GM18867 (cell line): ENCODE measurements at regions not wholly inside any gene's neighbourhood (a gene's known extent, or its start where the extent isn't known, plus 50 kb on each side); places are given as distances from the start of the nearest gene placed in this dataset.
"Not testable (repeated sequence)": the region's sequence is repeated elsewhere in the genome, so short reads cannot be mapped to it uniquely, and the experiment has no call there.

Experiments used
- ATAC-seq: cut with Tn5 transposase; IDR thresholded peaks from one replicate; pipeline ENCODE4 v1.9.1; 2021; ENCODE audit warnings: mild to moderate bottlenecking, moderate library complexity; ENCODE audit not compliant: unreplicated experiment

DNA sequence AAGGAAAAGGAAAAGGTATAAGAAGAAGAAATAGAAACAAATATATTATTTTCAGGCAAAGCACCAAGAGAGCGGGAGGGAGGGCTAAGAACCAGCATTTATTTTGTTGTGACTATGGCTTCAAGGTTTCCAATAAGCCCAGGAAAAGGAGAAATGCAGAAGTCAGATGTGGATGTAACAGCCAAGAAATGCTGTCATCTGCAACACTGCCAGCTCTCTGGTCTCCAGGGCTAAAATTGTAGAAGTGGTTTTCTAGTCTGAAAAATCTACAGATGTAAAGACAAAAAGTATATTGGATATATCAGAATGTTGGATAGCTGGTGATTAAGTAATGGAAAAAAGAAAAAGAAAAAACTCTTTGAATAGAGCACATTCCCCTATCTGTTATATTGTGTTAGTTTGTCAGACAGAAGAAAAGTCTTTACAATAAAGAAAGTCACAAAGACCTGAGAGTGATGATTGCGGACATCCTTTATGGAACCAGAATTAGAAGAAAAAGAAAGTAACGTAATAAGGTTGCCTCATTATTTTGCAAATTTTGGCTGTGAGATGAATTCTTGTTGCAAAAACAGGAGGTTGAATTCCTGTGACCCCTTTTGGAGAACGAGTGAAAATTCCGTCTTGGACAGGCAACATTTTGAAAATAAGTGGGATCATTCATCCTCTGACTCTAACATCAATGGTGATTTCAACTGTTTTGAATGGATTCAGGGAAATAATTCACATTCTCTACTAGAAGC is 938.1 kb downstream of the TTLL7 start:
- ATAC-seq = no peak

DNA sequence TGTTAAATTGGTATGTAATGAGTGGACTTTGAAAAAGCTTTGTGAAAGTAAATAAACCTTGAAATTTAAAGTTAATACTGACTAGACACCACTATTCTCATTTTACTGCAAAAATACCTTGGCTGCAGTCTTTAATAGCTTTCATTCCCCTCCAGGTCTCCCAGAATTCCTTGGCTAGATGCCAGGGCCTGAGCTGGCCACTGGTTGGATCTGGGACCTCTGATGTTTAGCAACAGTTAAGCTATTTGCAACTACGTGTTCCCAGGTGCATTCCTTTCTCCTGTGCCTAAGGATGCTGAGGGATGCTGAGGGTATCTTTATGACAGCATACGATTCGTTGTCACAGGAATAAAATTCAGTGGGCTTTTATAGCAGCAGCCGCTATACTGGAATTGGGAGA is 938.7 kb downstream of the TTLL7 start:
- no peak for ATAC-seq

DNA sequence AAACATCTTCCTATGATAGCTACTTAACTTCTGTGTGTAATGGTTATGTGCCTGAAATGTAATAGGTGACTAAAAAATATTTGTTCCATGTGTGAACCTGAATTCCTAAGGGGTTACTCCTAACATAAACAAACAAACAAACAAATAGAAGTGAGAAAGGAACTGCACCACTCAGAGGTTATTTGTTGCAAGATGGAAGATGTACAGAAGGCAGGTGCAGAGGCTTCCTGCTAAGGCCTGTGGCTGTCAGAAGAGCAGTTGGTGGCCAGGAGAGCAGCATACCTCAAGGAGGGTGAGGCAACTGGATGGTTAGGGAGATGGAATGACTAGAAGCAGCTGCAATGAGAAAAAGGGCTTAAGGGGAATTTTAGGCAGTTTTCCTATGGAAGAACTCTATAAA is 940.6 kb downstream of the TTLL7 start:
- no peak for ATAC-seq

DNA sequence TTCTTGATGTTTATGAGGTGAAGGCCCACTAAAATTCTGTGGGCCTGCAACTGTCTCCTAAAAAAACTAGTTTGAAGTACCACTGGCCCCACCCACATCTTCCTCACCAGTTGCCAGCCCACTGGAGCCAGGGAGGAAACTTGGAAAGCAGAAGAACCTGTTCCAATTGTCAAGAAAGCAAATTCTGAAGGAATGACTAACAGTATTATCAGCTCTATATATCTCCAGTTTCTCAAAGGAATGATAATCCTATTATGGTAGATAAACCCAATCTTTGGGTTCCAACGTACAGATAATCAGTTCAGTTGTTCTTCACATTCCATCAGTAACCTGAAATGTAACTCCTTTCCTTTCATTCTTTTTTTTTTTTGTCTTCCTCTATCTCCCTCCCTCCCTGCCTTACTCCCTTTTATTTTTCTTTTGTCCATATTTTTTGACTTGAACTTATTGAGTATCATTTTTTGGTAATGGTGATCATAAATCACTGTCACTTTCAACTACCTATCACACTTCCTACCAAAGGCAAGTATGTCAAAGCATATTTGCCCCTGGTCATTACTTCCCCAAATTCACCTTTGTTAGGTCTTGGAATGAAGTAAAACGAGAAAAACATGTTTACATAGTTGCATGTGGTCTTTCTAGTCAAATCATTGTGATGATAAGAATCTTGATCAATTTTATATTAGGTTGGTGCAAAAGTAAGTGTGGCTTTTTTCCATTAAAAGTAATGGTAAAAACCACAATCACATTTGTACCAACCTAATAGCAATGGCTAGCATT is 943.4 kb downstream of the TTLL7 start:
- no peak for ATAC-seq

DNA sequence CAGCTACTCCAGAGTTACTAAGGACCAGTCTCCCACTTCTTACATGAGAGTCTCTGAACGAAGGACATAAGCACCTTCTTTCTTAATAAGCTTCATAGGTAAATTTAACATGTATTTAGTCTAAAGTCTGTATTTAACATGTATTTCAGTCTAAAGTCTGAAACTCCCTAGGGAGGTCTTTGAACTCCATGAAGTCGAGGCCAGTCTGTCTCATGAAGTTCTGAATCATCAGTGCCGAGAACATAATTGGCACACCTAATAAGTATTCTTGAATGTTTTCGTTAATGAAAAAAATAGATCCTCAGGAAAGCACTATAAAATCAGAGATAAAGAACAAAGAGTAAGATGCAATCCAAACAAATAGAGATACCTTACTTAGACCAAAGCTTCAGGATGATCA is 945.5 kb downstream of the TTLL7 start:
- ATAC-seq = no peak

DNA sequence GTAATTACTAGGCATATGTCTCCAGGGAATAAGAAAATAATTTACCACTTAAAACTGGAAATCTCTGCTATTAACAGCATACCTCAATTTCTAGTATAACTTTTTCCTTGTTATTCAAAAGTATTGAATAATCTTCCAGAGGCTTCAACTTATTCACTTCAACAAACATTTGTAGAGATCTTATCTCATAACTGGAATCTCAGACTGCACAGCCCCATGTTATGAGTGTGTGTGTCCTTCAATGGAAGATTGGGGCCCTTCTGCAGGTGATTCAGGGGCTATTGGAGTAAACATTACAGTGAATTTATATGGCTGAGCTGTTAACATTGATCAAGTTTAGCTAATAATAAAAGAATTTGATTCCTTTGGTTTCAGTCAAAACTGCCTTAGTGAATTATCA is 946.1 kb downstream of the TTLL7 start:
- ATAC-seq = no peak

DNA sequence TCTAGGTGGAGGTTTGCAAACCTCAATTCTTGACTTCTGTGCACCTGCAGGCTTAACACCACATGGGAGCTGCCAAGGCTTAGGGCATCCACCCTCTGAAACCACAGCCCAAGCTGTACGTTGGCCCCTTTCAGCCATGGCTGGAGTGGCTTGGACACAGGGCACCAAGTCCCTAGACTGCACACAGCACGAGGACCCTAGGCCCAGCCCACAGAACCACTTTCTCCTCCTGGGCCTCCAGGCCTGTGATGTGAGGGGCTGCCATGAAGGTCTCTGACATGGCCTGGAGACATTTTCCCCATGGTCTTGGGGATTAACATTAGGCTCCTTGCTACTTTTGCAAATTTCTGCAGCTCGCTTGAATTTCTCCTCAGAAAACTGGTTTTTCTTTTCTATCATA is 947.9 kb downstream of the TTLL7 start:
- ATAC-seq = not testable (repeated sequence)

DNA sequence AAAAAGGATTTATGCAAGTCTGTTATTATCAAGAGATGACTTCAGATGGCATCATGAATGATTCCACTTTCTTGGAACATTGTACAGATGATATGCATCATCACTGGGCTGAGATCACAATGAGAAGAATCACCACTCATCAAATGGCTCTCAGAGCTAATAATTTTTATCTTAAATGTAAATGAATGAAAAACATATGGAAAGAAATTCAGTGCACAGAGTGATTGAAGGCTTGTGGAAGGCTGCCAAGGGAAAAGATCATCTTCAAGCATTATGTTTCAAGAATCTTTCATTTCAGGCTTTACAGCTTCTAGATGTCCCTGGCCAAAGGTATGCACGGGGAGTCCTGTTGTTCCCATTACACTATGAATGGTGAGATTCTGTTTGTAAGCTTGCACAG is 955.7 kb downstream of the TTLL7 start:
- no peak for ATAC-seq

DNA sequence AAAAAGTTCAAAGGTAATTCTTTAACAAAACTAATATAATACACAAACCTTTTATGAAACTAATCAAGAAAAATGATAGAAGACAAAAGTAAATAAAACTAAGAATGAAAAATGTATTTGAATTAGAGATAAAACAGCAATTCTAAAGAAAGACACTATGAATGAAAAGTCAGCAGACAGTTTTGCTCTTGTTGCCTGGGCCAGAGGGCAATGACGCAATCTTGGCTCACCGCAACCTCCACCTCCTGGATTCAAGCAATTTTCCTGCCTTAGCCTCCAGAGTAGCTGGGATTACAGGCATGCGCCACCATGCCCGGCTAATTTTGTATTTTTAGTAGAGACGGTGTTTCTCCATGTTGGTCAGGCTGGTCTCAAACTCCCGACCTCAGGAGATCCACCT is 959.8 kb downstream of the TTLL7 start:
- not testable (repeated sequence) for ATAC-seq

DNA sequence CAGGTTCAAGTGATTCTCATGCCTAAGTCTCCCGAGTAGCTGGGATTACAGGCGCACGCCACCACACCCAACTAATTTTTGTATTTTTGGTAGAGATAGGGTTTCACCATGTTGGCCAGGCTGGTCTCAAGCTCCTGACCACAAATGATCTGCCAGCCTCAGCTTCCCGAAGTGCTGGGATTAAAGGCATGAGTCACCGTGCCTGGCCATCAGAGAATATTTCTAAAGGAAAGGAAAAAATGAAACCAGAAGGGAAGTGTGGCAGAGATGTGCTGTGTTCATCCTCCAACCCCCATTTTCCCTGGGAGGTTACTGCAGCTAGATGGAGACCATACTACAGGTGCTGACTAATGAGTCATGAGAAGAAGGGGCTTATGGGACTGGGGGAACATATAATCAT is 964.1 kb downstream of the TTLL7 start:
- ATAC-seq = no peak

DNA sequence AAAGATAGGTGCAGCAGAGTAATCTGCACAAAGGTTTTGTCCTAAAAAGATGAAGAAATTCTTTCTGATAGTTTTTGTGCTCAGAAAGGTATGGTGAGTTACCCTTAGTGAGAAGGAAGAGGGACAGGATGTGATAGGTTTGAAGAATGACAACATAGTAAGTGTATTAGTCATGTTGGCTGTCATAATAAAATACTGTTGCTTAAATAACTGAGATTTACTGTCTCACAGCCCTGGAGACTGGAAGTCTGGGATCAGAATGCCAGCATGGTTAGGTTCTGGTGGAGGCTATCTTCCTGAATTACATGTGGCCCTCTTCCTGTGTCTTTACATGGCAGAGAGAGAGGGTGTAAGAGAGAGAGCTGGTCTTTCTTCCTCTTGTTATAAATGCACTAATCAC is 965.2 kb downstream of the TTLL7 start:
- ATAC-seq = no peak

DNA sequence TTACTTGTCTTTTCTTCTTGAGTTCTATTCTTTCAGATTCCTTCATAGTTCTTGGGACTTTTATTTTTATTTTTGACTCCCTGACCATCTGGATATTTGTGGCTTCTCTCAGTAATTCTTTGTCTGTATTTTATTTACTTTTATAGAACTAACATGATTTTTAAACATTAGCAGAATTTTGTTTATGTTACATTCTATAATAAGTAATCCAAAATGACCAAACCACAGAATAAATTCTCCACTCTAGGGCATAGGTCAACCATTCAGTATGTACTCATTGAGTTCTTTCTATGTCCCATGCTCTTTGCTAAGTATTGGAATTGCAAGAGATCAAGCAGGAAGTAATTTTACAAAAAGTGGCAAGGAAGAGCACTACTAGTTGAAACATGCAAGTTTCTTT is 969.0 kb downstream of the TTLL7 start:
- no peak for ATAC-seq

DNA sequence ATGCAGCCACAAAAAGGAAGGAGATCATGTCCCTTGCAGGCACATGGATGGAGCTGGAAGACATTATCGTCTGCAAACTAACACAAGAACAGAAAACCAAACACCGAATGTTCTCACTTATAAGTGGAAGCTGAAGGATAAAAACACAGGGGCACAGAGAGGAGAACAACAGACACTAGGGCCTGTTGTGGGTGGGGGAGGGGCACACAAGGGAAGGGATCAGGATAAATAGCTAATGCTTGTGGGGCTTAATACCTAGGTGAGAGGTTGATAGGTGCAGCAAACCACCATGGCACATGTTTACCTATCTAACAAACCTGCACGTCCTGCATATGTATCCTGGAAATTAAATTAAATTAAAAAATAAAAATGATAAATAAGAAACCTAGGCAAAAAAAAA is 969.9 kb downstream of the TTLL7 start:
- ATAC-seq = no peak

DNA sequence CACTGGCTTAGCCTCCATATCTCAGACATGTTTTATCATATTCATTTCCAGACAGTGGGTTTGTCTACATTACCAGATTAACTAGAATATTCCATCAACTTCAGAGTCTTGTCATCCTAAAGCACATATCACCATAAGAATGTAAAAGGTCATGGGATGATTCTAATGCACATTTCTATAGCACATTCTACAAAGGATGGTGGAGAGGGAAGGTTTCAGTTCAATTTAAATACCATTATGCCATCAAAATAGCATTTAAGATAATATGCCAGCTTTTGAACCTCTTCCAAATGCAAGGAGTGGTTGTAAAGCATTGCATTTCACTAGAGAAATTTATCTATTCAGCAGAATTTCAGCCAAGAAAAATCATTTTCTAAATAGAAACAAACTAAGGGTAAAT is 970.5 kb downstream of the TTLL7 start:
- ATAC-seq = no peak

DNA sequence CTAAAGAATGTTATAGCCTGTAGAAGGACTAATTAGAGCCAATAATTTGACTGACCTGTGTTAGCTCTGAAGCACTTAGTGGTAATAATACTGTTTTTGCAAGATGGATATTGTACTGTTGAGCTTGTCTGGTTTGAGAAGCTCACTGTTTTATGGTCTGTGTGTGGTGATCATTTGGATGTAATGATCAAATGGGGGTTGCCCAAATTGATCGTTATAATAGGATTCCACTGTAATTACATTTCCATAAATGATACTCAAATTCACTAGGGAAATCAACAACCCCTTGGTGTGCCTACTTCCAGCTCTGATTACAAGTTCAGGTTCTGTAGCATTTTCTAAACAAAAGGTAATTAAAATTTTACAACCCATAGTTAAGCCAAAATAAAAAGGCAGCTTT is 971.4 kb downstream of the TTLL7 start:
- no peak for ATAC-seq

DNA sequence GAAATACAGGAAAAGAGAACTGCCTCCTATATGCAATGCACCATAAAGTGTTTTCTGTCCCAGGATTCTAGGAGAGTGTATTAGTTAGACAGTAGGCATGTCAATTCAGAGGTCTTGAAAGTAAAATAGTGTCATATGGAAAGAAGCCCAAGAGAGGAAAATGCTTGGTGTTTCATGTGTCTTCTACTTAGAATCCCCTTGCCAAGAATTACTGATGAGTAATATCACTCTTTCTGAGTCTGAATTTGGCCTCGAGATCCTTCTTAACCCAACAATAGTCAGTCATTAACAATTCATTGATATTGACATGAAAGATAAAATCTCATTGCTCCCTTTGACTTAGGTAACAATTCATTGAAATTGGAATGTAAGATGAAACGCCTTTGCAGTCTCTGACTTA is 972.2 kb downstream of the TTLL7 start:
- ATAC-seq = no peak

DNA sequence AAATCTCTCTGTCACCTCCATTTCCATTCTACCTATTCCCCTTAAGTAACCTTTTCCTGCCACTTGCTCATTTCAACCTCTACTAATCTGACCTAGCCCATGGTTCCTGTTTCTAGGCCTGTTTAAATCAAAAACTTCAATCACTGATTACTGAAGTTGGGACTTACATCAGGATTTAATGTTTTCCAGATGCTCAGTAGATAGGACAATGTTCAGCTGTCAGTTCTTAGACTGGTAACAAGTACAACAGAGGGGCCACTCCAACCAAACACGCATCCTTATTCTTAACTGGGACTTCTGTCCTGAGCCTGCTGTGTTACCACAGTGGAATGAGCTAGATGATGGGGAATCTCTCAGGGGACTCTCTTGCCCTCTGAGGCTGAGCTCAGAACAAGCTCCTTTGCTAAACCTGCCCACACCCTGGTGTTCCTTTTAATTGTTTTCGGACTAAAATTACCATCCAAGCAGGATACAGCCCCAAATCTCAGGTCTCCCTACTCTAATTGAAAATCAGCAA is 974.6 kb downstream of the TTLL7 start:
- ATAC-seq = no peak

DNA sequence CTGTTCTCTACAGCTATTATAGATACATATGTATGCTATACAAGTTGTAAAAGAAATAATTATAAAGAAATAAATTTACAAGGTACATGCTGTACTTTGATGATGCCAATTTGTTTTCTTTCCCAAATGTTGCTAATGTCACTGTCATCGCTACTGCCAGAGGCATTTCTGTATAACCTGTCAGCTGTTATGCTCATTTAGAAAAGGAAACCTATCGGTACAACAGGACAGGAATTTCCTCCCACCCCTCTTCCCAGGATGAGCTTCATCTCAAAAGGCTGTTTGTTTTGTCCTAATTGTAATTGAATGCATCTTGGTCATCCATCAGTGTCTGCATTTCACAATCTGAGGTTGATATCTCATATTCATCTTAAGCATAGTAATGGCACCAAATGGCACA is 975.7 kb downstream of the TTLL7 start:
- ATAC-seq = no peak

DNA sequence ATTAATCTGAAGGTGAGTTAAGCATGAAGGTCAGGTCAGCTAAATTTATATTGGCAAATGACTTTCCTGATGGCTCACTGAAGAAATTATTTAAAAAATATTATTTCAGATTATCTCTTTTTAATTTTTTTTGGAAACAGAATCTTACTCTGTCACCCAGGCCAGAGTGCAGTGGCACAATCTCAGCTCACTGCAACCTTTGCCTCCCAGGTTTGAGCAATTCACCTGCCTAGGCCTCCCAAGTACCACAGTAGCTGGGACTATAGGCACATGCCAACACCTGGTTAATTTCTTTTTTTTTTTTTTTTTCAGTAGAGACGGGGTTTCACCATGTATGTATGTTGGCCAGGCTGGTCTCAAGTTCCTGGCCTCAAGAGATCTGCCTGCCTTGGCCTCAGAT is 976.7 kb downstream of the TTLL7 start:
- ATAC-seq = no peak

DNA sequence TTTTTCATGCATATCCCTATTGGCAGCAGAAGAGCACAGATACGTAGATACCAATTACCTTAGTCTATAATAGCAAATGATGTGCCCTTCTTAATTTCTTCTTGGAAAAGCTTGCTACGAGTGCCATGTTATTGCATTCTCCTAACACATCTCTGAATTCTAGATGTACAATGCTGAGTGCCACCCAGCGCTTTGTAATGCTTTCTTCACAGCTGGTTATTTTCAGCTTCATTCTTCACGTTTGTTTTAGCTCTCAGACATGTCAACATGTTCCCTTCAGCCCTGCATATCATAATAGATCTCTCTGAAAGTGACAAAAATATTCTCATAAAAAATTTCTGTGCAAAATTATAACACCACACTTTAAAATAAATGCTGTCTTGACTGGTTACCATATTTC is 981.2 kb downstream of the TTLL7 start:
- no peak for ATAC-seq

DNA sequence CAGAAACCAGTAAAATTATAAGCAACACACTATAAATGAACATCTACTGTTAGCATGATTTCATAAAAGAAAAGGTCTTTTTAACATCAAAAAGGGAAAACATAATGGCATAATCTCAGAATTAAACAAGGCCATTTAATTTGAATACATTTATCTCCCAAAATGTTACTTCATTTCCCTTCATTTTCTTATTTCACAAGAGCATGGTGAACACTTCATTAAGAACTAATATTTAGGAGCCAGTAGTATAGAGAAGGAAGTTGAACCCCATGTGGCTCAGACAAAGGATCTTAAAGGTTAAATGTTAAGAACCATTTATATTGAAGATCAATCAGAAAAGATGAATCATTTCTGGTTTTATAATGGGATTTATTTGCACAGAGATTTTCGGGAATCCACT is 981.7 kb downstream of the TTLL7 start:
- ATAC-seq = no peak

DNA sequence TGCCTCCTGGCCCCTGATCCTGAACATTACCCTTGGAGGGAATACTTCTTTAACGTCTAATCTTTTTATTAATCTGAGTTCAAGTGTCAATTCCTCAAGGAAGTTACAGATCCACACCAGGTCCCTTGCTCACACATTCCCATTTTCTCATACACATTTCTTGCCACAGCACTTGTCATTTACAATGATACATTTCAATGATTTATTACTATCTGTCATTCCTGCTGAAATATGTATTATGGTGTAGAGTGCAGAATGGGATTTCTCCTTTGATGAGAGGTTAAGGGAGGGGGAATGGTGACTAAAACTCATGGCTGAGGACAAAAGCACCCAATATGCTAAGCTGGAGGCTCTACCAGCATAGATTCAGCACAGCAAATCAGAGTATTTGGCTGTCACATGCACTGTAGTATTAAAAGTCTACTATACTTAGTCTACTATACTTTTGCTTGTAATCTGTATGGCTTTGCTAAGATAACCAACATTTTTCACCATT is 982.5 kb downstream of the TTLL7 start:
- ATAC-seq = no peak
